H9 (cell line): ENCODE measurements at regions not wholly inside any gene's neighbourhood (a gene's known extent, or its start where the extent isn't known, plus 50 kb on each side); places are given as distances from the start of the nearest gene placed in this dataset.
A peak's percentile ranks its signal among the peaks of the same experiment; 100 is the strongest.

Experiments used
- DNase-seq: peaks from one replicate; pipeline ENCODE4 v3.0.0-alpha.2; 2017
- H2AFZ ChIP-seq: one replicate; pipeline ENCODE4 v1.6.1; 2013; ENCODE audit warnings: mild to moderate bottlenecking, low read length, control low read depth, moderate library complexity
- H2AK5ac ChIP-seq: 2 replicates; pipeline ENCODE4 v1.6.1; 2013; ENCODE audit warnings: low read length, control low read depth, mixed read lengths; ENCODE audit not compliant: insufficient read length
- H2BK120ac ChIP-seq: one replicate; pipeline ENCODE4 v1.6.1; 2013; ENCODE audit warnings: low read depth, mild to moderate bottlenecking, low read length, control low read depth, inconsistent platforms; ENCODE audit not compliant: poor library complexity, severe bottlenecking
- H2BK12ac ChIP-seq: 2 replicates; pipeline ENCODE4 v1.6.1; 2013; ENCODE audit warnings: low read length, control low read depth, mixed read lengths, low read depth; ENCODE audit not compliant: insufficient read length
- H2BK15ac ChIP-seq: 2 replicates; pipeline ENCODE4 v1.6.1; 2013; ENCODE audit warnings: low read depth, low read length, control low read depth
- H2BK20ac ChIP-seq: one replicate; pipeline ENCODE4 v1.6.1; 2013; ENCODE audit warnings: low read depth, mild to moderate bottlenecking, low read length, control low read depth, inconsistent platforms; ENCODE audit not compliant: poor library complexity, severe bottlenecking
- H2BK5ac ChIP-seq: 2 replicates; pipeline ENCODE4 v1.6.1; 2013; ENCODE audit warnings: low read length, control low read depth, mixed read lengths; ENCODE audit not compliant: insufficient read length
- H3K14ac ChIP-seq: 2 replicates; pipeline ENCODE4 v1.6.1; 2013; ENCODE audit warnings: low read length, control low read depth; ENCODE audit not compliant: insufficient read depth
- H3K18ac ChIP-seq: 2 replicates; pipeline ENCODE4 v1.6.1; 2013; ENCODE audit warnings: low read depth, mild to moderate bottlenecking, mixed read lengths, low read length, control low read depth; ENCODE audit not compliant: insufficient read length
- H3K23ac ChIP-seq: 2 replicates; pipeline ENCODE4 v1.6.1; 2013; ENCODE audit warnings: low read length, control low read depth, mixed read lengths, low read depth; ENCODE audit not compliant: insufficient read length
- H3K23me2 ChIP-seq: 2 replicates; pipeline ENCODE4 v1.6.1; 2013; ENCODE audit warnings: low read depth, mild to moderate bottlenecking, mixed read lengths, low read length, control low read depth; ENCODE audit not compliant: insufficient read length, poor library complexity, severe bottlenecking
- H3K27ac ChIP-seq: 2 replicates; pipeline ENCODE4 v1.5.1; 2013; ENCODE audit warnings: low read length, control low read depth, mixed read lengths, low read depth; ENCODE audit not compliant: insufficient read length
- H3K27me3 ChIP-seq: 2 replicates; pipeline ENCODE4 v1.6.1; 2013; ENCODE audit warnings: low read length, control low read depth, inconsistent platforms; ENCODE audit not compliant: insufficient read depth
- H3K4ac ChIP-seq: 2 replicates; pipeline ENCODE4 v1.6.1; 2013; ENCODE audit warnings: low read depth, mild to moderate bottlenecking, control low read depth, inconsistent platforms, low read length, moderate library complexity
- H3K4me1 ChIP-seq: 2 replicates; pipeline ENCODE4 v1.6.1; 2013; ENCODE audit warnings: low read length, control low read depth, inconsistent platforms; ENCODE audit not compliant: insufficient read depth
- H3K4me2 ChIP-seq: 2 replicates; pipeline ENCODE4 v1.6.1; 2013; ENCODE audit warnings: low read length, control low read depth, mixed read lengths; ENCODE audit not compliant: insufficient read length, insufficient read depth
- H3K56ac ChIP-seq: 2 replicates; pipeline ENCODE4 v1.6.1; 2013; ENCODE audit warnings: low read depth, mild to moderate bottlenecking, mixed read lengths, low read length, control low read depth; ENCODE audit not compliant: insufficient read length
- H3K79me1 ChIP-seq: 2 replicates; pipeline ENCODE4 v1.6.1; 2013; ENCODE audit warnings: low read depth, mild to moderate bottlenecking, moderate library complexity, low read length, control low read depth, inconsistent platforms; ENCODE audit not compliant: insufficient read depth, poor library complexity, severe bottlenecking
- H3K79me2 ChIP-seq: 2 replicates; pipeline ENCODE4 v1.6.1; 2013; ENCODE audit warnings: low read length, control low read depth, inconsistent platforms; ENCODE audit not compliant: insufficient read depth
- H3K9ac ChIP-seq: 2 replicates; pipeline ENCODE4 v1.6.1; 2013; ENCODE audit warnings: low read length, control low read depth, mixed read lengths; ENCODE audit not compliant: insufficient read length; ENCODE audit errors: extremely low read depth
- H3K9me3 ChIP-seq: one replicate; pipeline ENCODE4 v1.6.1; 2013; ENCODE audit warnings: low read depth, low read length, inconsistent platforms; ENCODE audit not compliant: control insufficient read depth
- H3T11ph ChIP-seq: one replicate; pipeline ENCODE4 v1.6.1; 2013; ENCODE audit warnings: mild to moderate bottlenecking, low read length, control low read depth, inconsistent platforms
- H4K20me1 ChIP-seq: one replicate; pipeline ENCODE4 v1.6.1; 2013; ENCODE audit not compliant: control insufficient read depth, insufficient read length, insufficient read depth
- H4K5ac ChIP-seq: 2 replicates; pipeline ENCODE4 v1.6.1; 2013; ENCODE audit warnings: low read depth, mild to moderate bottlenecking, mixed read lengths, low read length, control low read depth; ENCODE audit not compliant: insufficient read length
- H4K8ac ChIP-seq: replicated peaks from 2 replicates; pipeline ENCODE4 v1.6.1; 2013; ENCODE audit warnings: low read length, control low read depth, mixed read lengths, low read depth; ENCODE audit not compliant: insufficient read length
- H4K91ac ChIP-seq: 2 replicates; pipeline ENCODE4 v1.6.1; 2013; ENCODE audit warnings: low read depth, mild to moderate bottlenecking, moderate library complexity, mixed read lengths, low read length, control low read depth; ENCODE audit not compliant: insufficient read length
- H3K27ac Mint-ChIP-seq, 3 experiments: 2 replicates in 2 of 3; 3 replicates in 1 of 3; pipeline ENCODE4 v1.8.0; 2020 to 2021; ENCODE audit warnings: mixed read lengths in 3 of 3, mild to moderate bottlenecking in 1 of 3, moderate library complexity in 1 of 3
- H3K27me3 Mint-ChIP-seq: 2 replicates; pipeline ENCODE4 v1.8.0; 2021; ENCODE audit warnings: low read depth, mild to moderate bottlenecking, moderate library complexity, mixed read lengths
- H3K36me3 Mint-ChIP-seq, 3 experiments: 2 replicates in 2 of 3; 3 replicates in 1 of 3; pipeline ENCODE4 v1.8.0; 2020 to 2021; ENCODE audit warnings: low read depth in 3 of 3, mixed read lengths in 3 of 3; ENCODE audit not compliant: insufficient read depth in 1 of 3
- H3K4me1 Mint-ChIP-seq, 2 experiments: 2 replicates each; pipeline ENCODE4 v1.8.0; 2020; ENCODE audit warnings: mixed read lengths in 2 of 2
- H3K4me3 Mint-ChIP-seq, 2 experiments: 2 replicates in 1 of 2; 3 replicates in 1 of 2; pipeline ENCODE4 v1.8.0; 2020 to 2021; ENCODE audit warnings: mild to moderate bottlenecking in 2 of 2, mixed read lengths in 2 of 2, moderate library complexity in 1 of 2
- H3K9me3 Mint-ChIP-seq, 2 experiments: 2 replicates in 1 of 2; 3 replicates in 1 of 2; pipeline ENCODE4 v1.8.0; 2020; ENCODE audit warnings: mild to moderate bottlenecking in 2 of 2, mixed read lengths in 2 of 2, moderate library complexity in 1 of 2
- CTCF ChIP-seq: fragments of 200-600 bp; sonication (generic); conservative IDR thresholded peaks from 3 replicates; pipeline ENCODE4 v1.8.0; 2021; ENCODE audit warnings: antibody characterized with exemption, mild to moderate bottlenecking
- WGBS: extraction: QIAGEN DNeasy Blood & Tissue Kit; methylation state at CpG from one replicate; pipeline ENCODE4 v1.1.7; 2013; ENCODE audit warnings: missing lambda C conversion rate, low lambda C conversion rate, mixed read lengths; ENCODE audit not compliant: insufficient read length; ENCODE audit errors: extremely low coverage; 5-methylcytosine and 5-hydroxymethylcytosine counted together

GRCh38 chr1:168881656-168882260, 152.8 kb upstream of the DPT start:
- H3K56ac ChIP-seq, result no peak overlapping the region
- H3T11ph ChIP-seq, result no peak overlapping the region
- H2BK15ac ChIP-seq, result no peak overlapping the region
- H3K9ac ChIP-seq, result no peak overlapping the region
- no peak for DNase-seq
- no peak overlapping the region for H3K4me2 ChIP-seq
- H2BK120ac ChIP-seq, result no peak overlapping the region
- H3K14ac ChIP-seq, result no peak overlapping the region
- no peak overlapping the region for H4K8ac ChIP-seq
- H3K4ac ChIP-seq, result no peak overlapping the region
- H2BK5ac ChIP-seq, result no peak overlapping the region
- no peaks in the 10 kb centered on the region for H3K9me3 ChIP-seq
- H3K4me1 Mint-ChIP-seq, result peaks cover 7% of the 10 kb centered on the region in 2 experiments
- no CpG with 5 or more reads among the region's 2 CpGs for WGBS
- no peak overlapping the region for H3K4me3 Mint-ChIP-seq
- H4K91ac ChIP-seq, result no peak overlapping the region
- no peak overlapping the region for H4K5ac ChIP-seq
- no peaks in the 10 kb centered on the region for H3K27me3 Mint-ChIP-seq
- no peaks in the 10 kb centered on the region for H3K79me1 ChIP-seq
- peaks cover 0 to 2% (median 0%) of the 10 kb centered on the region in 3 experiments; a peak in 1 of 7 replicates for H3K36me3 Mint-ChIP-seq
- H3K4me1 ChIP-seq, result no peaks in the 10 kb centered on the region
- H3K27ac ChIP-seq, result no peak overlapping the region
- H3K79me2 ChIP-seq, result no peaks in the 10 kb centered on the region
- no peak overlapping the region for H2AK5ac ChIP-seq
- no peaks in the 10 kb centered on the region for H4K20me1 ChIP-seq
- H3K27me3 ChIP-seq, result no peaks in the 10 kb centered on the region
- H3K9me3 Mint-ChIP-seq, result peaks cover 3 to 6% of the 10 kb centered on the region in 2 experiments; a peak in 3 of 5 replicates
- TF ChIP-seq CTCF, result no peak
- H2BK12ac ChIP-seq, result no peak overlapping the region
- no peaks in the 10 kb centered on the region for H3K23me2 ChIP-seq
- peak overlapping the region in 2 of 3 experiments; percentile 2 to 16; a peak in 1 of 7 replicates for H3K27ac Mint-ChIP-seq
- no peak overlapping the region for H2AFZ ChIP-seq
- H3K18ac ChIP-seq, result no peak overlapping the region
- no peak overlapping the region for H3K23ac ChIP-seq
- H2BK20ac ChIP-seq, result no peak overlapping the region
